Amygdala (tissue), 56 donors: ENCODE measurements at regions not wholly inside any gene's neighbourhood (a gene's known extent, or its start where the extent isn't known, plus 50 kb on each side); places are given as distances from the start of the nearest gene placed in this dataset.

ENCODE experiments used
- DNase-seq, 56 donors: peaks; one replicate each; lab custom pipeline; 2025; lab: John Stamatoyannopoulos, UW

GRCh38 chr2:74735009-74735408, 81.0 kb downstream of the SEMA4F start:
- no peak for DNase-seq

DNA sequence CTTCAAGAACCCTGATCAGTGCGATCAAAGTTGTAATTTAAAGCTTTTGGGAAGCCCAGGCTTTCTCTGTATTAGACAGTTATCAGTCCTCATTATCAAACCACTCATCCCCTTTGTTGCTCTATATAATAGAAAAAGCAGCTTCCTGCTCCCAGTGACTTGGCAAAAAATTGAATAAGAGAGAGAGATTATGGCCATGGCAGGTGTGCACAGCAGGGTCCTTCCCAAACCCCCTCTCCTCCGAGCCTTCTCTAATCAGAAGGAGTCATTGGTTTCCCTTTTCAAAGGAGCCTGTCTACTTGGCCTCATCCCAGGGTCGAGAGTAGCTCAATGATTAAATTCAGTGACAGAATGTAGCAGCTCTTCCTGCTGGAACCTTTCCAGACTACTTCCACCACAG, 81.5 kb downstream of the SEMA4F start:
- DNase-seq, result no peak

- no peak for DNase-seq
Measured at GRCh38 chr2:74736589-74736988, 82.5 kb downstream of the SEMA4F start.

GRCh38 chr2:74738586-74738985, 84.5 kb downstream of the SEMA4F start:
- DNase-seq, result no peak

DNA sequence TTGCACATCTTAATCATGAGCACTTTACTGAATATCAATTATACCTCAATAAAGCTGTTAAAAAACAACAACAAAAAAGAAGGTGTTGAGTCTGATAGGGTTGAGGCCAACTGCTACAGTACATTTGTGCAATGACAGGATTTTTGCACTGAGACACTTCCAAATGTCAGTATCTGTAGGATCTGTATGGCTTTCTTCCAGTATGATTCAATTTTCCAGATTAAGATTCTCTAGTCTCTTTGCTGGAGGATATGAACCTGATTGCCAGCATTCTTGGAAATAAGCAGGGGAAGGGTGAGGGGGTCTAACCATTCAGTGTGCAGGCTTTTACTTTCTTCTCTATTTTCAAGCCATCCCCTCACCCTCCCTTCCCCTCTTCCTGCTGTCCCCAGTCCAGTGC, 85.1 kb downstream of the SEMA4F start:
- no peak for DNase-seq

GRCh38 chr2:74739733-74740241, 85.7 kb downstream of the SEMA4F start:
- DNase-seq, result no peak

DNA sequence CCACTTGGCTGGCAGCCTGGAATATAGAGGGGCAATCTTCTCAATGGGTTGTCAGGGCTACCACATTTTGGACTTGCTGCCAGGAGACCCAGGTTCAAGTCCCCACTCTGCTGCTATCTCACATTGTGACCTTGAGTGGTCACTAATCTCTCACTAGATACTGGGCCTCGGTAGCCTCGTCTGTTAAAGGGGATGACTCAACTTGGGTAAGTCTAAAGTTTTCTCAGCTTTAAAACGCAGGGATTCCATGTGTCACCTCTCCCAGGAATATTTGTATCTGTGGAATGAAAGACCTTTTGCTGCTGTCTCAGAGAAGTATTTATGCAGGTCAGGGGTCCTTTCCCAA, 86.3 kb downstream of the SEMA4F start:
- no peak for DNase-seq

GRCh38 chr2:74740741-74741431, 86.8 kb downstream of the SEMA4F start:
- DNase-seq, result no peak

DNA sequence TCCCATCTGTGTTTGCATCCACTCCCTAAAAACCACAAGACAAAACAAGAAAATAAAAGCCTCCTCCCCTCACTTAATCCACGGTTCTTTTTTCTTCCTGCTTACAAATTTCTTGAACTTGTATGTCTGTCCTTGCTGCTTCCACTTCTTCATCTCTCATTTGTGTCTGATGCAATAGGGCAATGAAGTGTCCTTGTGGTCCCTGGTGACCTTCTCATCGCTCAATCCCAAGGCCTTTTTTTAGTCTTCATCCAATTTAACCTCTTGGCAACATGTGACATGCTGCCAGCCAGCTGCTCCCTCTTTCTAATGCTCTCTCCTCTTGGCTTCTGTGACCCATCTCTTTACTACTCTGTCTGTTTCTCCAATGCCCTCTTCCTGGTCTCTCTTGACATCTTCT, 87.6 kb downstream of the SEMA4F start:
- DNase-seq, result no peak

DNA sequence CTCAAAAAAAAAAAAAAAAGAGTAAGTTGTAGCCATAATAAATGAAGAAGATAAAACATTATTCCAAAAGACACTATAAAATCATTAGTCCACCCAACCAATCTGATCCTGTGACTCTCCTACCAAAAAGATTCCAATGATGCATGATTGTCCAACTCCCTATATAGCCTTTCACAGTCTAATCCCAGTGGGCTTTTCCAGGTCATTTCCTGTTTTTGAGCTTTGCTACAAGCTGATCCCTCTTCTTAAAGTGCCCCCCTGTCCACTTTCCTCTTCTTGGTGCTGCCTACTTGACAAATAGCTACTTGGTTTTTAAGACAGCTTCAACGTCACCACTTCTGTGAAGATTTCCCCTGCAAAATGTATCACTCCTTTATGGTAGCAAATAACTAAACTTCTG, 88.4 kb downstream of the SEMA4F start:
- DNase-seq, result no peak

- no peak for DNase-seq
Measured at GRCh38 chr2:74743039-74743438, 89.0 kb downstream of the SEMA4F start.

DNA sequence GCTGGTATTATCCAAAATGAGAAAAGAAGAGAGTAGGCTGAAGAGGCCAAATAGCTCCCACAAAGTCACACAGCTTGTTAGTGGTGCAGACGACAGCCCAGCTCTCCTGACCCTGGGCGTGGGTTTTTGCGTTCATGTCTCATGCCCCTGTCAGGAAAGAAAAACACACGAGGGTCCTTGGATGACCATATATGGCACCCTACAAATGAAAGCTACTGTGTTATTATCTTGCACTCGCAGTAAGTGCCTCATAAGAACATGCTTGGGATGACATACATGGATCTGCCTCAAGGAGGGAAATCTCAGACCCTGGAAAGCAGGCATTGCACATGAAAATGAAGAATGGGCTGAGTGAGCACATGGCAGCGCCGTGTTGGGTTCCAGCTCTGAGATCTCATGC, 89.7 kb downstream of the SEMA4F start:
- no peak for DNase-seq

DNA sequence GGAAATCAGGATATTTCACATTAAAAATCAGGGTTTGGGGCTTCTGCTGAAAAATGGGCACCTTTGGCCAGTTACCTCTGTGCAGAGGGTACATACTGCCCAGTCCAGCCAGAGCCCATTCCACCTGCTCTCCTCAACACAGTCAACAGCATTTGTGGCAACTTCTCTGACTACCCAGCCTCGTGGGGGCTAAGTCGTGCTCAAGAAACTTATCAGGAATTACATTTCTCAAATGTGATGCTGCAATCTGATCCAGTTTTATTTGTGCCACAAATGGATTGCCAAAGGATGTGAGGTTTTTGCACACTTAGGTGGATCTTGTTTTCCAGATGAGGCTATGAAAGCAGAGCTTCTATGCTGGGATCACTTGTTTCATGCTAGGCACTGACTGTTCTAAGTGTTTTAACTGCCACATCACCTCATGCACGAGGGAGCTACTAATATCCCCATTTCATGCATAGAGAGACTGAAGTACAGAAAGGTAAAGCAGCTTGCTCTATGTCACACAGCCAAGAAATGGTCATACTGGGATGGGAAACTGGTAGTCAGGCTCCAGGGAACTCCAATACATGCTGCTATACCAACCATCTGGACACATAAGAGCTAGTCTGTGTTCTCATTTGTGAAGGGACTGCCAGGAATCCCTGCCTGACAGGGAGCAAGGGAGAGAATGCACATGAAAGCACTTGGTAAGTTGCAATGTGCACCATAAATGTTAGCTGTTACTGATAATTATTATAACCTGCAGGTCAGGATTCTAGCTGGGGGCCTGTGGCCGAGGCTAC, 89.0 kb upstream of the HK2 start:
- no peak for DNase-seq

GRCh38 chr2:74745766-74746165, 88.2 kb upstream of the HK2 start:
- no peak for DNase-seq

DNA sequence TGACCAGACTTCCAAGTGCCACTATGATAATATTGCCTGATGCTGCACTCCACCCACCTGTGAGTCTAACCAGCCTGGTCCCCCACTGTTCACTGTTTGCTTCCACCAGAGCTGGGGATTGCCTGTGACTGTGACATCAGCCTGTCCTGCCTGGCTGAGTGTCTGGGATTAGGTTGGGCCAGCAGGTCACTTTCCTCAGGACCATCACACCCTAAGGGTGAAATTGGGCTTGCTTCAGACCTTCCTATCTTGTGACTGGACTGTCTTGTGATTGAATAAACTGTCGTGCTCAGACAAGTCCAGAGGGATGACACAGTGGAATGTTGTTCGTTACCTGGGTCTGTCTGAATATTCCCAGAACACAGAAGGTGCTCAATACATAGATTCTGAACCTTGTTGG, 87.4 kb upstream of the HK2 start:
- DNase-seq, result no peak

DNA sequence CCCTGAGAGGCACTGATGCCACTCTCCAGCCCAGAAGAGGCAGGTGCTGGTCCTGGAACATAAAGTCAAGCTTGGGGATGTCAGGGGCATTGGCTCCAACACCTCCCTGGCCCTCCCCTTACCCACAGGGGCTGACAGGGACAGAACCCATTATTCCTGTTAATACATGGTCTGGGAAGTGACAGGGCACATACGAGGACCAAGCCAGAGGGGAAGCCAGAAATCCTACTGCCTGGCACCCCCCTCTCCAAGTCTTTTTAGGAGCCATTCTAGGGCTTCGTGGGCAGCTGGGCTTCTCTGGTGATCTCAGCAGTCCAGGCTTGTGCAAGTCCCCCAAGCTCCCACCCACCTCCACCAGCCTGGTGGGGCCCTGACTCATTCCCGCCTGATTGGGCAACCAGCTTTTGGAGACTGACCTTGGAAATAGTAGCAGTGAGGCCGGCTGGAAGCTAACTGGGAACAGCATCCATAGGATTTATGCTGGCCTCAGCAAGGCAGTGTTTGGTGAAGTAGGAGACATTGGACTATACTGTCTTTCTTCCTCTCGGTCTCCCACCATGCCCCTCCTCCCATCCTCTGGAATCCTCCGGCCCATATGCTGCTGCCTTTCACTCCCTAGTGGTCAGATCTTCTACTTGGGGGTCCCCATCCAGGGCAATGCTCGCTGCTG, 86.4 kb upstream of the HK2 start:
- DNase-seq, result no peak

GRCh38 chr2:74748665-74749064, 85.3 kb upstream of the HK2 start:
- DNase-seq, result no peak

DNA sequence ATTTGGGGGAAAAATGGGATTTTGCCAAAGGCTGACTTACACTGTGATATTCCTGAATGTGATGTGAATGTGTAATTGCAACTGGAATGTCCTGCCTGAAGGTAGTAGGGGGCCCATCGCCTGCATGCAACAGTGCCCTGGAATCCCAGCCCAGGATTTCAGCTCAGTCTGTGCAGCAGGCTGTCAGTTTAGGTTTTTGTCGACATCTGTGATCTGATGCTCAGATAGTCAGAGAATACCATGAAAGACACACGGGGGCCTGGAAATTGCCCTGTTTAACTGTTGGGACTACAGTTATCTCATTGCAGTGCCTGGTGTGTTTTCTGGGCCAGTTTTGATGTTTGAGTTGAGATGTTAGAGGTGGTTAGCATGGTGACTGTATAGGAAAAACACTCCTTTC, 84.5 kb upstream of the HK2 start:
- no peak for DNase-seq

DNA sequence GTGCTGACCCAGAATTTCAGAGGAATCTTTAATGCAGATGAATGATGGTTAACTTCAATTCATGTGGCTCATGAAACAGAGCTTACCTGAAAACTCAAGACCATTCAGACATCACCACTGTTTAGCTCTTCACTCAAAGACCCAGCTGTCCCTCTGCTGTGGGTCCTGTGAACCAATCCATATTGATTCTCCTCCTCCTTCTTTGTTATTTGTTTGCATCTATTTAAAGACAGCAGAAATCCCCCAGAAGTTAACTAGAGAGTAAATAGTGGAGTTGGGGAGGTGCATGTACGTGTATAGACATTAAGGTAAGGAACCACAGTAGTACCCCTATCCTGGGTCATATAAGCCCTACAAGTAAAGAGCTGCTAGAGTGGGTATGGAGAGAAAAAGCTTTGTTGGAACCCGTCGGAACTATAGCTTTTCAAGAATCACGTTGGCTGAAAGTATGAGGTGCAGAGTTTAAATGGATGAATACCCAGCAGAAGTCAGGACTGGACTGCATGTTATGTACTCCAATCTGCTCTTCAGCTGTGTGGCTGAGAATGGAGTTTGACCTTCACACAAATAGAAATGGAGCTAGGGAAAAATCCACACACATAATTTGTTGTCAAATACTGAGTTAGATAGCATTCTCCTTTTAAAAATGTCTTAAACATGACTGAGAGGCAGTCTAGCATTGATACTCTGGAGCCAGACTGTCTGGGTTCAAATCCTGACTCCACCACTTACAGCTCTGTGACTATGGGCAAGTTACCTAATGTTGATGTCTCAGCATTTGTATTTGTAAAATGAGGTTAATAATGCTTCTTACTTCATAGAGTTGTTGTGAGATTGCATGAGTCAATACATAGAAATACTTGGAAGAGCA, 81.7 kb upstream of the HK2 start:
- DNase-seq, result no peak

DNA sequence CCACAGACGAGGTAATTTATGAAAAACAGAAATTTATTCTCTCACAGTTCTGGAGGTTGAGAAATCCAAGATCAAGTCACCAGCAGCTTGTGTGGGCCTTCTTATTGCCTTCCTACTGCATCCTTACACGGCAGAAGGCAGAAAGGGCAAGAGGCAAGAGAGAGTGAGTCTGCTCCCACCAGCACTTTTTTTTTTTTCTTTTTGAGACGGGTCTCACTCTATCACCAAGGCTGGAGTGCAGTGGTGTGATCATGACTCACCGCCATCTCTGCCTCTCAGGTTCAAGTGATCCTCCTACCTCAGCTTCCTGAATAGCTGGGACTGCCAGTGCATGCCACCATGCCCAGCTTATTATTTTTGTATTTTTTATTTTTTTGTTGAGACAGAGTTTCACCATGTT, 78.5 kb upstream of the HK2 start:
- DNase-seq, result no peak
